H9 (cell line): ENCODE measurements at regions not wholly inside any gene's neighbourhood (a gene's known extent, or its start where the extent isn't known, plus 50 kb on each side); places are given as distances from the start of the nearest gene placed in this dataset.

Experiments
- DNase-seq: peaks from one replicate; pipeline ENCODE4 v3.0.0-alpha.2; 2017
- H2AFZ ChIP-seq: one replicate; pipeline ENCODE4 v1.6.1; 2013; ENCODE audit warnings: mild to moderate bottlenecking, low read length, control low read depth, moderate library complexity
- H2AK5ac ChIP-seq: 2 replicates; pipeline ENCODE4 v1.6.1; 2013; ENCODE audit warnings: low read length, control low read depth, mixed read lengths; ENCODE audit not compliant: insufficient read length
- H2BK120ac ChIP-seq: one replicate; pipeline ENCODE4 v1.6.1; 2013; ENCODE audit warnings: low read depth, mild to moderate bottlenecking, low read length, control low read depth, inconsistent platforms; ENCODE audit not compliant: poor library complexity, severe bottlenecking
- H2BK12ac ChIP-seq: 2 replicates; pipeline ENCODE4 v1.6.1; 2013; ENCODE audit warnings: low read length, control low read depth, mixed read lengths, low read depth; ENCODE audit not compliant: insufficient read length
- H2BK15ac ChIP-seq: 2 replicates; pipeline ENCODE4 v1.6.1; 2013; ENCODE audit warnings: low read depth, low read length, control low read depth
- H2BK20ac ChIP-seq: one replicate; pipeline ENCODE4 v1.6.1; 2013; ENCODE audit warnings: low read depth, mild to moderate bottlenecking, low read length, control low read depth, inconsistent platforms; ENCODE audit not compliant: poor library complexity, severe bottlenecking
- H2BK5ac ChIP-seq: 2 replicates; pipeline ENCODE4 v1.6.1; 2013; ENCODE audit warnings: low read length, control low read depth, mixed read lengths; ENCODE audit not compliant: insufficient read length
- H3K14ac ChIP-seq: 2 replicates; pipeline ENCODE4 v1.6.1; 2013; ENCODE audit warnings: low read length, control low read depth; ENCODE audit not compliant: insufficient read depth
- H3K18ac ChIP-seq: 2 replicates; pipeline ENCODE4 v1.6.1; 2013; ENCODE audit warnings: low read depth, mild to moderate bottlenecking, mixed read lengths, low read length, control low read depth; ENCODE audit not compliant: insufficient read length
- H3K23ac ChIP-seq: 2 replicates; pipeline ENCODE4 v1.6.1; 2013; ENCODE audit warnings: low read length, control low read depth, mixed read lengths, low read depth; ENCODE audit not compliant: insufficient read length
- H3K23me2 ChIP-seq: 2 replicates; pipeline ENCODE4 v1.6.1; 2013; ENCODE audit warnings: low read depth, mild to moderate bottlenecking, mixed read lengths, low read length, control low read depth; ENCODE audit not compliant: insufficient read length, poor library complexity, severe bottlenecking
- H3K27ac ChIP-seq: 2 replicates; pipeline ENCODE4 v1.5.1; 2013; ENCODE audit warnings: low read length, control low read depth, mixed read lengths, low read depth; ENCODE audit not compliant: insufficient read length
- H3K27me3 ChIP-seq: 2 replicates; pipeline ENCODE4 v1.6.1; 2013; ENCODE audit warnings: low read length, control low read depth, inconsistent platforms; ENCODE audit not compliant: insufficient read depth
- H3K4ac ChIP-seq: 2 replicates; pipeline ENCODE4 v1.6.1; 2013; ENCODE audit warnings: low read depth, mild to moderate bottlenecking, control low read depth, inconsistent platforms, low read length, moderate library complexity
- H3K4me1 ChIP-seq: 2 replicates; pipeline ENCODE4 v1.6.1; 2013; ENCODE audit warnings: low read length, control low read depth, inconsistent platforms; ENCODE audit not compliant: insufficient read depth
- H3K4me2 ChIP-seq: 2 replicates; pipeline ENCODE4 v1.6.1; 2013; ENCODE audit warnings: low read length, control low read depth, mixed read lengths; ENCODE audit not compliant: insufficient read length, insufficient read depth
- H3K56ac ChIP-seq: 2 replicates; pipeline ENCODE4 v1.6.1; 2013; ENCODE audit warnings: low read depth, mild to moderate bottlenecking, mixed read lengths, low read length, control low read depth; ENCODE audit not compliant: insufficient read length
- H3K79me1 ChIP-seq: 2 replicates; pipeline ENCODE4 v1.6.1; 2013; ENCODE audit warnings: low read depth, mild to moderate bottlenecking, moderate library complexity, low read length, control low read depth, inconsistent platforms; ENCODE audit not compliant: insufficient read depth, poor library complexity, severe bottlenecking
- H3K79me2 ChIP-seq: 2 replicates; pipeline ENCODE4 v1.6.1; 2013; ENCODE audit warnings: low read length, control low read depth, inconsistent platforms; ENCODE audit not compliant: insufficient read depth
- H3K9ac ChIP-seq: 2 replicates; pipeline ENCODE4 v1.6.1; 2013; ENCODE audit warnings: low read length, control low read depth, mixed read lengths; ENCODE audit not compliant: insufficient read length; ENCODE audit errors: extremely low read depth
- H3K9me3 ChIP-seq: one replicate; pipeline ENCODE4 v1.6.1; 2013; ENCODE audit warnings: low read depth, low read length, inconsistent platforms; ENCODE audit not compliant: control insufficient read depth
- H3T11ph ChIP-seq: one replicate; pipeline ENCODE4 v1.6.1; 2013; ENCODE audit warnings: mild to moderate bottlenecking, low read length, control low read depth, inconsistent platforms
- H4K20me1 ChIP-seq: one replicate; pipeline ENCODE4 v1.6.1; 2013; ENCODE audit not compliant: control insufficient read depth, insufficient read length, insufficient read depth
- H4K5ac ChIP-seq: 2 replicates; pipeline ENCODE4 v1.6.1; 2013; ENCODE audit warnings: low read depth, mild to moderate bottlenecking, mixed read lengths, low read length, control low read depth; ENCODE audit not compliant: insufficient read length
- H4K8ac ChIP-seq: replicated peaks from 2 replicates; pipeline ENCODE4 v1.6.1; 2013; ENCODE audit warnings: low read length, control low read depth, mixed read lengths, low read depth; ENCODE audit not compliant: insufficient read length
- H4K91ac ChIP-seq: 2 replicates; pipeline ENCODE4 v1.6.1; 2013; ENCODE audit warnings: low read depth, mild to moderate bottlenecking, moderate library complexity, mixed read lengths, low read length, control low read depth; ENCODE audit not compliant: insufficient read length
- H3K27ac Mint-ChIP-seq, 3 experiments: 2 replicates in 2 of 3; 3 replicates in 1 of 3; pipeline ENCODE4 v1.8.0; 2020 to 2021; ENCODE audit warnings: mixed read lengths in 3 of 3, mild to moderate bottlenecking in 1 of 3, moderate library complexity in 1 of 3
- H3K27me3 Mint-ChIP-seq: 2 replicates; pipeline ENCODE4 v1.8.0; 2021; ENCODE audit warnings: low read depth, mild to moderate bottlenecking, moderate library complexity, mixed read lengths
- H3K36me3 Mint-ChIP-seq, 3 experiments: 2 replicates in 2 of 3; 3 replicates in 1 of 3; pipeline ENCODE4 v1.8.0; 2020 to 2021; ENCODE audit warnings: low read depth in 3 of 3, mixed read lengths in 3 of 3; ENCODE audit not compliant: insufficient read depth in 1 of 3
- H3K4me1 Mint-ChIP-seq, 2 experiments: 2 replicates each; pipeline ENCODE4 v1.8.0; 2020; ENCODE audit warnings: mixed read lengths in 2 of 2
- H3K4me3 Mint-ChIP-seq, 2 experiments: 2 replicates in 1 of 2; 3 replicates in 1 of 2; pipeline ENCODE4 v1.8.0; 2020 to 2021; ENCODE audit warnings: mild to moderate bottlenecking in 2 of 2, mixed read lengths in 2 of 2, moderate library complexity in 1 of 2
- H3K9me3 Mint-ChIP-seq, 2 experiments: 2 replicates in 1 of 2; 3 replicates in 1 of 2; pipeline ENCODE4 v1.8.0; 2020; ENCODE audit warnings: mild to moderate bottlenecking in 2 of 2, mixed read lengths in 2 of 2, moderate library complexity in 1 of 2
- TF ChIP-seq, protein P1 (sequence below): fragments of 200-600 bp; sonication (generic); conservative IDR thresholded peaks from 3 replicates; pipeline ENCODE4 v1.8.0; 2021; ENCODE audit warnings: antibody characterized with exemption, mild to moderate bottlenecking

DNA sequence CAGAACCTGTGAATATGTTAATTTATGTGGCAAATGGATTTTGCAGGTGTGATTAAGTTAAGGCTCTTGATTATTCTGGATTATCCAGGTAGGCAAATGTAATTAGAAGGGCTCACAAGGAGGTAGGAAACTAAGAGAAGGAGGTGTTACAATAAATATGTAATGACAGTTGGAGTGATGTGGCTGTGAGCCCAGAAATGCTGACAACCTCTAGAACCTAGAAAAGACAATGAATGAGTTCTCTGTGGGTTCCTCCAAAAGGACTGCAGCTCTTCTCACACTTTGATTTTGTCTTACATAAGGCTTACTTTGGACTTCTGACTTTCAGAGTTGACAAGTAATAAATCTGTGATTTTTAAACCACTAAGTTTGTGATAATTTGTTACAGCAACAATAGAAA is 406.6 kb upstream of the EPHA7 start:
- no peak overlapping the region for H3K4ac ChIP-seq

More for the DNA sequence above, 406.6 kb upstream of the EPHA7 start:
- Histone ChIP-seq H3K9me3 (no peaks in the 10 kb centered on the region), H2AFZ (no peak overlapping the region), H3K4me2 (no peak overlapping the region), H4K5ac (no peak overlapping the region), H3K23ac (no peak overlapping the region), H2BK120ac (no peak overlapping the region), H2BK5ac (no peak overlapping the region), H2BK20ac (no peak overlapping the region), H3K14ac (no peak overlapping the region), H2AK5ac (no peak overlapping the region), H3K27me3 (no peaks in the 10 kb centered on the region), H3K56ac (no peak overlapping the region), H4K91ac (no peak overlapping the region), H3K27ac (no peak overlapping the region), H3K23me2 (no peaks in the 10 kb centered on the region), H3T11ph (no peak overlapping the region), H2BK15ac (no peak overlapping the region), H2BK12ac (no peak overlapping the region), H4K8ac (no peak overlapping the region), H3K79me2 (no peaks in the 10 kb centered on the region), H3K9ac (no peak overlapping the region), H3K18ac (no peak overlapping the region), H3K79me1 (no peaks in the 10 kb centered on the region), H4K20me1 (no peaks in the 10 kb centered on the region), H3K4me1 (no peaks in the 10 kb centered on the region)
- no peak overlapping the region; a peak in 1 of 7 replicates for H3K27ac Mint-ChIP-seq
- TF ChIP-seq, protein P1, sequence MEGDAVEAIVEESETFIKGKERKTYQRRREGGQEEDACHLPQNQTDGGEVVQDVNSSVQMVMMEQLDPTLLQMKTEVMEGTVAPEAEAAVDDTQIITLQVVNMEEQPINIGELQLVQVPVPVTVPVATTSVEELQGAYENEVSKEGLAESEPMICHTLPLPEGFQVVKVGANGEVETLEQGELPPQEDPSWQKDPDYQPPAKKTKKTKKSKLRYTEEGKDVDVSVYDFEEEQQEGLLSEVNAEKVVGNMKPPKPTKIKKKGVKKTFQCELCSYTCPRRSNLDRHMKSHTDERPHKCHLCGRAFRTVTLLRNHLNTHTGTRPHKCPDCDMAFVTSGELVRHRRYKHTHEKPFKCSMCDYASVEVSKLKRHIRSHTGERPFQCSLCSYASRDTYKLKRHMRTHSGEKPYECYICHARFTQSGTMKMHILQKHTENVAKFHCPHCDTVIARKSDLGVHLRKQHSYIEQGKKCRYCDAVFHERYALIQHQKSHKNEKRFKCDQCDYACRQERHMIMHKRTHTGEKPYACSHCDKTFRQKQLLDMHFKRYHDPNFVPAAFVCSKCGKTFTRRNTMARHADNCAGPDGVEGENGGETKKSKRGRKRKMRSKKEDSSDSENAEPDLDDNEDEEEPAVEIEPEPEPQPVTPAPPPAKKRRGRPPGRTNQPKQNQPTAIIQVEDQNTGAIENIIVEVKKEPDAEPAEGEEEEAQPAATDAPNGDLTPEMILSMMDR: no peak
- peaks cover 35 to 61% (median 51%) of the 10 kb centered on the region in 3 experiments for H3K36me3 Mint-ChIP-seq
- DNase-seq: no peak
- H3K4me3 Mint-ChIP-seq: no peak overlapping the region
- H3K4me1 Mint-ChIP-seq: peaks cover 44 to 50% of the 10 kb centered on the region in 2 experiments
- peaks cover 3% of the 10 kb centered on the region for H3K27me3 Mint-ChIP-seq
- H3K9me3 Mint-ChIP-seq: peaks cover 0 to 3% of the 10 kb centered on the region in 2 experiments; a peak in 2 of 5 replicates
